ENCODE measurements at regions not wholly inside any gene's neighbourhood (a gene's known extent, or its start where the extent isn't known, plus 50 kb on each side); places are given as distances from the start of the nearest gene placed in this dataset.

DNA sequence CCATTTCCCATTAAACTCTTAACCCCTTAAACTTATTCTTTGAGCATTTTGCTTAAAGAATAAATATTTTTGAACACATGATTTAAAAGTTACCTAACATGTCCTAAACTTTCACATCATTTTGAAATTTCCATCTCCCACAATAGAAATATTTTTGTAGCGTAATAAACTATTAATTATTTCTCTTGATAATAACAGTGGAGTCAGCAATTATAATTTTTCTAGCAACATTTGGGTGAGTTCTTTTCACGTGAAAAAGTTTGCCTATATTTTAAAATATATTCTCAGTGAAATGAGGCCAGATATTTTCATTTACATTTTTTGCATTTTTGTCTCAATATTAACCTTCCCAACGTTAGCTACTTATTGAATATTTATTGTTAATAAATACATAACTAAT lies 320.4 kb upstream of the CRIM1 start:
- Histone ChIP-seq H3K9ac (ENCODE audit: low read length) (no peak overlapping the region), H3K4me1 (ENCODE audit: insufficient read depth, low read length) (no peaks in the 10 kb centered on the region), H3K9me3 (ENCODE audit: low read length) (no peaks in the 10 kb centered on the region), H3K27ac (ENCODE audit: low read depth, low read length) (no peak overlapping the region), H3K4me3 (ENCODE audit: low read depth in 1 of 2, low read length in 2 of 2) (no peak overlapping the region), H3K36me3 (ENCODE audit: insufficient read depth, low read length) (no peaks in the 10 kb centered on the region), H3K27me3 (ENCODE audit: control insufficient read depth in 1 of 2, insufficient read depth in 2 of 2, low read length in 2 of 2) (no peaks in the 10 kb centered on the region)

- Histone ChIP-seq H3K27me3 (ENCODE audit: control insufficient read depth in 1 of 2, insufficient read depth in 2 of 2, low read length in 2 of 2) (no peaks in the 10 kb centered on the region), H3K9me3 (ENCODE audit: low read length) (no peaks in the 10 kb centered on the region), H3K4me1 (ENCODE audit: insufficient read depth, low read length) (no peaks in the 10 kb centered on the region), H3K27ac (ENCODE audit: low read depth, low read length) (no peak overlapping the region), H3K9ac (ENCODE audit: low read length) (no peak overlapping the region), H3K4me3 (ENCODE audit: low read depth in 1 of 2, low read length in 2 of 2) (no peak overlapping the region), H3K36me3 (ENCODE audit: insufficient read depth, low read length) (no peaks in the 10 kb centered on the region)
Measured at GRCh38 chr2:36032046-36032445, 323.5 kb upstream of the CRIM1 start.

GRCh38 chr2:36031471-36031870 lies 324.1 kb upstream of the CRIM1 start:
- Histone ChIP-seq H3K9me3 (ENCODE audit: low read length) (no peaks in the 10 kb centered on the region), H3K4me3 (ENCODE audit: low read depth in 1 of 2, low read length in 2 of 2) (no peak overlapping the region), H3K9ac (ENCODE audit: low read length) (no peak overlapping the region), H3K27ac (ENCODE audit: low read depth, low read length) (no peak overlapping the region), H3K4me1 (ENCODE audit: insufficient read depth, low read length) (no peaks in the 10 kb centered on the region), H3K36me3 (ENCODE audit: insufficient read depth, low read length) (no peaks in the 10 kb centered on the region), H3K27me3 (ENCODE audit: control insufficient read depth in 1 of 2, insufficient read depth in 2 of 2, low read length in 2 of 2) (no peaks in the 10 kb centered on the region)

DNA sequence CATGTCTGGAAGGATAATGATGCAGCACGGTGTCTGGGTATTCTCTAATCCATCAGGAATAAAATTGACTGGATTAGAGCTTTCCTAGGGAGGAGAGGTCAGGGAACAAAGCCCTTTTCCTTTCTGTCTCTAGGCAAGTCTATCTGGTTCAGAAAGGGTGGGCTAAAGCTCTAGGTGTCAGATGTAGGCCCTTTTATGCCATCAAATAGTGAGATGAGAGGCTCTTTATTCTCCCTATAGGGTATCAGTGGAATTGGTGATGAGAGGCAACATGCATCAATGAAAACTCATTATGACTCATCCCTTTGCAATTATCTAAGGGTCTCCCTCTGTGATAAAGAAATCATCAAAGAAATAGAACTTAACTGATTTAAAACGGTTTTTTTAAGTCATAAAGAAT lies 328.0 kb upstream of the CRIM1 start:
- Histone ChIP-seq H3K36me3 (ENCODE audit: insufficient read depth, low read length) (no peaks in the 10 kb centered on the region), H3K4me1 (ENCODE audit: insufficient read depth, low read length) (no peaks in the 10 kb centered on the region), H3K9ac (ENCODE audit: low read length) (no peak overlapping the region), H3K27me3 (ENCODE audit: control insufficient read depth in 1 of 2, insufficient read depth in 2 of 2, low read length in 2 of 2) (no peaks in the 10 kb centered on the region), H3K27ac (ENCODE audit: low read depth, low read length) (no peak overlapping the region), H3K9me3 (ENCODE audit: low read length) (no peaks in the 10 kb centered on the region), H3K4me3 (ENCODE audit: low read depth in 1 of 2, low read length in 2 of 2) (no peak overlapping the region)

DNA sequence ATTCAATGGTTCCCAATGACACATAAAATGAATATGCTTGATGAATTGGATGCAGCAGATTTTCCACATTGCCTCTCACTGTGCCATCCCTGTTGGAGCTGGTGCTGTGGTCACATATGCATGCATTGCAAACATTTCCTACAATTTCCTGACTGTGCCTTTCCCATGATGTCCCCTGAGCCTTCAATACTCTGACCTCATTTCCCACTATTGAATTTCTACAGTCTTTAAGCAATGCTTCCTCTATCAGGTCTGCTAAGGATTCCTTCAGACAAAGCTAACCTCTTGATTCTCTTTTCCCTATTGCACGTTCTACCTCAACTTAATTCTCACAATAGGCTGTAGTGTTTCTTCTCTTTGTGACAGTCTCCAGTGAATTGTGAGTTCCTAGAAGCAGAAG lies 342.5 kb upstream of the CRIM1 start:
- H3K27ac ChIP-seq (ENCODE audit: low read depth, low read length) = no peak overlapping the region
- H3K36me3 ChIP-seq (ENCODE audit: insufficient read depth, low read length) = no peaks in the 10 kb centered on the region
- no peaks in the 10 kb centered on the region for H3K27me3 ChIP-seq (ENCODE audit: control insufficient read depth in 1 of 2, insufficient read depth in 2 of 2, low read length in 2 of 2)
- H3K9ac ChIP-seq (ENCODE audit: low read length) = no peak overlapping the region
- no peaks in the 10 kb centered on the region for H3K9me3 ChIP-seq (ENCODE audit: low read length)
- no peak overlapping the region for H3K4me3 ChIP-seq (ENCODE audit: low read depth in 1 of 2, low read length in 2 of 2)
- H3K4me1 ChIP-seq (ENCODE audit: insufficient read depth, low read length) = no peaks in the 10 kb centered on the region

GRCh38 chr2:36006444-36006843 lies 349.1 kb upstream of the CRIM1 start:
- no peaks in the 10 kb centered on the region for H3K4me1 ChIP-seq (ENCODE audit: insufficient read depth, low read length)
- H3K9ac ChIP-seq (ENCODE audit: low read length) = no peak overlapping the region
- no peaks in the 10 kb centered on the region for H3K9me3 ChIP-seq (ENCODE audit: low read length)
- no peak overlapping the region for H3K27ac ChIP-seq (ENCODE audit: low read depth, low read length)
- H3K36me3 ChIP-seq (ENCODE audit: insufficient read depth, low read length) = no peaks in the 10 kb centered on the region
- H3K4me3 ChIP-seq (ENCODE audit: low read depth in 1 of 2, low read length in 2 of 2) = no peak overlapping the region
- no peaks in the 10 kb centered on the region for H3K27me3 ChIP-seq (ENCODE audit: control insufficient read depth in 1 of 2, insufficient read depth in 2 of 2, low read length in 2 of 2)

DNA sequence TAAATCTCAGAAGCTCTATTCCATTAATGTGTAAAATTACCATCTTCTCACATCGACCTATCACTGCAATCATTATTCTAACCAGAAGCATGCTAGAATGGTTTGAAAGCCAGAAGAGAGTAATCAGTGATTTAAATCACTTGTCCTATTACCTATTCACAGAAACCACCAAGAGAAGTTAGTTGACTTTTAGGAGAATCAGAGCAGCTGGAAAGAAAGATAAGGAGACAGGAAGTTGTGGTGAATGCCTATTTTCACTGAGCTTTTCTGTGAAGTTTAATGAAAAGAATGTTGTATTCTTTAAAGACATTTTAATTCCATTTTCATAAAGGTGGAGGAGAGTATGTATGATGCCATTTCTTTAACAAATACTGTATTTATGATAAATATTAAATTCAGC lies 352.6 kb upstream of the CRIM1 start:
- H3K27ac ChIP-seq (ENCODE audit: low read depth, low read length) = no peak overlapping the region
- no peaks in the 10 kb centered on the region for H3K9me3 ChIP-seq (ENCODE audit: low read length)
- no peaks in the 10 kb centered on the region for H3K36me3 ChIP-seq (ENCODE audit: insufficient read depth, low read length)
- H3K4me1 ChIP-seq (ENCODE audit: insufficient read depth, low read length) = no peaks in the 10 kb centered on the region
- no peak overlapping the region for H3K9ac ChIP-seq (ENCODE audit: low read length)
- H3K27me3 ChIP-seq (ENCODE audit: control insufficient read depth in 1 of 2, insufficient read depth in 2 of 2, low read length in 2 of 2) = no peaks in the 10 kb centered on the region
- H3K4me3 ChIP-seq (ENCODE audit: low read depth in 1 of 2, low read length in 2 of 2) = no peak overlapping the region

DNA sequence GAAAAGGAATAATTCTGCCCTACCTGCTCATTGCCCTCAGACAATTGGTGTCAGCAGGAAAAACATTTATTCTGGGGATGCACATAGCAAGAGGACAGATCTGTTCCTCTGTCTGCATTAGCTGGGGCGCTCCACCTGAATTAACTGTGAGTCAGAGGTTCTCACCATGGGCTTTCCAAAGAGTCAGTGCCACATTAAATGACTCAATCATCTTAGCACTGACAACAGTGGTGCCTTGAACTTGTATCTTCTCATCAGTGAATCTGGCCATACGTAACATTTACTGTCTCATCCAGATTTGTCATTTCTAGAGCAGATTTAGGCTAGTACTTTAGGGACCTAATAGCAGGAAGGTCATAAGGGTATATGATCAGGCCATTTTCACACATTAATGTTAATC lies 358.1 kb upstream of the CRIM1 start:
- Histone ChIP-seq H3K27ac (ENCODE audit: low read depth, low read length) (no peak overlapping the region), H3K36me3 (ENCODE audit: insufficient read depth, low read length) (no peaks in the 10 kb centered on the region), H3K4me3 (ENCODE audit: low read depth in 1 of 2, low read length in 2 of 2) (no peak overlapping the region), H3K27me3 (ENCODE audit: control insufficient read depth in 1 of 2, insufficient read depth in 2 of 2, low read length in 2 of 2) (no peaks in the 10 kb centered on the region), H3K9ac (ENCODE audit: low read length) (no peak overlapping the region), H3K9me3 (ENCODE audit: low read length) (no peaks in the 10 kb centered on the region), H3K4me1 (ENCODE audit: insufficient read depth, low read length) (no peaks in the 10 kb centered on the region)

- Histone ChIP-seq H3K27me3 (ENCODE audit: control insufficient read depth in 1 of 2, insufficient read depth in 2 of 2, low read length in 2 of 2) (no peaks in the 10 kb centered on the region), H3K4me3 (ENCODE audit: low read depth in 1 of 2, low read length in 2 of 2) (no peak overlapping the region), H3K36me3 (ENCODE audit: insufficient read depth, low read length) (no peaks in the 10 kb centered on the region), H3K27ac (ENCODE audit: low read depth, low read length) (no peak overlapping the region), H3K4me1 (ENCODE audit: insufficient read depth, low read length) (no peaks in the 10 kb centered on the region), H3K9ac (ENCODE audit: low read length) (no peak overlapping the region), H3K9me3 (ENCODE audit: low read length) (no peaks in the 10 kb centered on the region)
Measured at GRCh38 chr2:35989503-35989902, 366.1 kb upstream of the CRIM1 start.

- Histone ChIP-seq H3K36me3 (ENCODE audit: insufficient read depth, low read length) (no peaks in the 10 kb centered on the region), H3K27ac (ENCODE audit: low read depth, low read length) (no peak overlapping the region), H3K27me3 (ENCODE audit: control insufficient read depth in 1 of 2, insufficient read depth in 2 of 2, low read length in 2 of 2) (no peaks in the 10 kb centered on the region), H3K4me3 (ENCODE audit: low read depth in 1 of 2, low read length in 2 of 2) (no peak overlapping the region), H3K4me1 (ENCODE audit: insufficient read depth, low read length) (no peaks in the 10 kb centered on the region), H3K9ac (ENCODE audit: low read length) (no peak overlapping the region), H3K9me3 (ENCODE audit: low read length) (no peaks in the 10 kb centered on the region)
Measured at GRCh38 chr2:35989040-35989439, 366.5 kb upstream of the CRIM1 start.

DNA sequence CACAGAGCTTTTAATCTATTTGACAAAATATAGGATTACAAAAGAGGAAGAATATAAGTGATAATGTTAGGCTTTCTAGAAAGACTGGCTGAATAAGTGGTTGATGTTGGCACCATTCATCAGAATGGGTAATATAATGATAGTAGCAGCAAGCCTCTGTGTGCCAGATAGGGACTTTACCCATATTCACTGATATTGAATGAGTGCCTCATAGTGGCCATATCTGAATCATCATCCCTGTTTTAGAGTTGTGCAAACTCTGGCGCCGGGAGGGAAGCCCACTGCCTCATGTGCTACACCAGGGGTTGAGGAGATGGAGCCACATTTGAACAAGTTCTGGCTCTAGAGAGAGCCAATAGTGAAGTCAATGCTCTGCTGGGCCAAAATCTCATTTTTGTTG lies 368.7 kb upstream of the CRIM1 start:
- H3K4me3 ChIP-seq (ENCODE audit: low read depth in 1 of 2, low read length in 2 of 2) = no peak overlapping the region
- H3K4me1 ChIP-seq (ENCODE audit: insufficient read depth, low read length) = no peaks in the 10 kb centered on the region
- no peaks in the 10 kb centered on the region for H3K9me3 ChIP-seq (ENCODE audit: low read length)
- no peaks in the 10 kb centered on the region for H3K27me3 ChIP-seq (ENCODE audit: control insufficient read depth in 1 of 2, insufficient read depth in 2 of 2, low read length in 2 of 2)
- H3K36me3 ChIP-seq (ENCODE audit: insufficient read depth, low read length) = no peaks in the 10 kb centered on the region
- H3K9ac ChIP-seq (ENCODE audit: low read length) = no peak overlapping the region
- H3K27ac ChIP-seq (ENCODE audit: low read depth, low read length) = no peak overlapping the region

- H3K4me1 ChIP-seq (ENCODE audit: insufficient read depth, low read length) = no peaks in the 10 kb centered on the region
- no peak overlapping the region for H3K9ac ChIP-seq (ENCODE audit: low read length)
- no peak overlapping the region for H3K27ac ChIP-seq (ENCODE audit: low read depth, low read length)
- no peaks in the 10 kb centered on the region for H3K36me3 ChIP-seq (ENCODE audit: insufficient read depth, low read length)
- H3K9me3 ChIP-seq (ENCODE audit: low read length) = no peaks in the 10 kb centered on the region
- H3K4me3 ChIP-seq (ENCODE audit: low read depth in 1 of 2, low read length in 2 of 2) = no peak overlapping the region
- no peaks in the 10 kb centered on the region for H3K27me3 ChIP-seq (ENCODE audit: control insufficient read depth in 1 of 2, insufficient read depth in 2 of 2, low read length in 2 of 2)
Measured at GRCh38 chr2:35978218-35978617, 377.4 kb upstream of the CRIM1 start.

Measured in muscle layer of colon (tissue), 2 donors.